ENCODE measurements at regions not wholly inside any gene's neighbourhood (a gene's known extent, or its start where the extent isn't known, plus 50 kb on each side); places are given as distances from the start of the nearest gene placed in this dataset.
A peak's percentile ranks its signal among the peaks of the same experiment; 100 is the strongest.

DNA sequence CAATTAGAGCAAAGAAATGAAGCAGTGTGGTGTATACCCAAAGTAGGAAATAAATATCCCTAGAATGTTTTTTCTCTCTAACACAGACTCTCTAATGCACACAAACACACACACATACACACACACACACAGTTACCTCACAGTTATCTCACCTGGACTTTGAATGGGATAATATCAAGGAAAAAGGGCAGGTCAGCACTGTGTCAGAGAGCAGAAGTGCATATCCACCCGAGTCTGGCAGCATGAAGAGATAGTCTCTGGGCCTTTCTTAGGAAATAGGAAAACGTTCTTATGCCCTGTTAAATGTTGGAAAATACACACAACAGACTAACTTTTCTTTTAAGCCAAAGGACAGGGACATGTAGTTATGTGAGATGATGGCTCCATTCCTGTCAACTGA, 162.0 kb downstream of the COL6A3 start:
- no peak for DNase-seq

GRCh38 chr2:237253046-237253702, 160.8 kb downstream of the COL6A3 start:
- DNase-seq: peak; percentile 33

DNA sequence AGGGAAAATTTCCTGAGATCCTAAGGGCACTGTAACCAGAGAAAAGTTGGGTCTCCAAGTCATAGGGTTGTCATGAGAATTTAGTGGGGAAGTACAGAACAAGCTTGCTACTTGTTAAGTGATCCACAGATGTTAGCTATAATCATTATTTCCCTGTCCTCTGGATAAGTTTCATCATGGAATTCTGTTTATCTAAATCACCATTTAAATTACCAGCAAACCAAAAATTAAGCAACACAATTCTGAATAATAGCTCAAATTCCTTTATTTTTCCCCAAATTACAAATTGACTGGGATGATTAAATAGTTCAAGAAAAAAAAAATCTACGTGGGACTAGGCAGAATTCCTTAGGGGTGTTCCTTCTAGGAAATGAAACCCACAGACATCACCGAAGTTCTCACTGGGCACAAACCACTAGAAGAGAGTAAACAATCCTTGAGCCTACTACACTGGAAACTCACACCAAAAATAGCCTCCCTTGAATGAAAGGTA, 159.5 kb downstream of the COL6A3 start:
- DNase-seq: no peak

DNA sequence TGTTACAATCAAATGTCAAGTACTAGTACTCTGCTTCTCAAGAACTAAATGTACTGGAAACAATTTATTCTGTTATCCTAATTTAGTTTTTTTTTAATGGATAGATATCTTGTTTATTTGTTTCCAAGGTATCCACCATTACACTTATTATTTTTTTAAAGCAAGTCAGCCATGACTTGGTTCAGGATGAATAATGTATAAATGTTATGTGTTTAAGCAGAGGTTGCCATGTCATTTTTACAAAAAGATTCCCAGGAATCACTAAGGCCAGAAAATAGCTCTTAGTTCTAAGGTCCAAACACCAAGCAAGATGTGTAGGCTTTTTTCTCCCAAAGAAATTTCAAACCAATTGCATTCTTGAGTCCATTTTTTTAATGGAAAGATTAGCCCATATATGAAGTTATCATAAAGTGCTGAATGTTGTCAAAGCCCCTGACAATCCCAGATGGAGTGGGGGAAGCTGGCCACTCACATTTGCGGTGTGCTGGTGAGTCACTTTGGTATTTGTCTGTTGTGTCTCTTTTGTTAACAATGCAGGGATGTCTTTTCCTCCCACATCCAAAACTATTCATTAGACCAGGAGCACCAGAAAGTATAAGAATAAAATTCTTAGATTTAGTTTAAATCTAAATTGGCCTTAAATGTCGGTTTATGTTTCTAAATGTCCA, 158.9 kb downstream of the COL6A3 start:
- DNase-seq: no peak

- DNase-seq: no peak
Observed at GRCh38 chr2:237256887-237257286, 157.1 kb downstream of the COL6A3 start.

- DNase-seq: no peak
Observed at GRCh38 chr2:237257471-237257951, 156.5 kb downstream of the COL6A3 start.

GRCh38 chr2:237258116-237258515, 155.8 kb downstream of the COL6A3 start:
- peak; percentile 15 for DNase-seq

DNA sequence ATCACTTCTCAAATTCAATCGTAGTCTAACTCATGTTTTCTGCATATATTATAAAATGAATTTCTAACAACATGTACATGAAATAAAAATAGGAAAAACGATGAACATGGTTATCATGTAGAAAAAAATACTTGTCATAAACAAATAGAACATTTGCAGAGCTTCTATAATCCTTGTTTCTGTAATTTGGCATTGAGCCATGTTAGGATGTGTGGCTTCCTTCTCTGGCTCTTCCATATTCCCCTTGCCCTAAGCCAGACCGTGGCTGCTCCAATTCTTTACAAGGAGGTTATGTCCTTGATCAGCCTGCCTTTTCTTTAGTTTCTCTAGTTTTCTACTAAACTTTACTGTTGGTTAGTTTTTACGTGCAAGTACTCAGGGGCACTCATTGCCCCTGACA, 155.3 kb downstream of the COL6A3 start:
- DNase-seq: no peak

GRCh38 chr2:237259201-237259600, 154.8 kb downstream of the COL6A3 start:
- DNase-seq: no peak

GRCh38 chr2:237260039-237260620, 153.8 kb downstream of the COL6A3 start:
- no peak for DNase-seq

DNA sequence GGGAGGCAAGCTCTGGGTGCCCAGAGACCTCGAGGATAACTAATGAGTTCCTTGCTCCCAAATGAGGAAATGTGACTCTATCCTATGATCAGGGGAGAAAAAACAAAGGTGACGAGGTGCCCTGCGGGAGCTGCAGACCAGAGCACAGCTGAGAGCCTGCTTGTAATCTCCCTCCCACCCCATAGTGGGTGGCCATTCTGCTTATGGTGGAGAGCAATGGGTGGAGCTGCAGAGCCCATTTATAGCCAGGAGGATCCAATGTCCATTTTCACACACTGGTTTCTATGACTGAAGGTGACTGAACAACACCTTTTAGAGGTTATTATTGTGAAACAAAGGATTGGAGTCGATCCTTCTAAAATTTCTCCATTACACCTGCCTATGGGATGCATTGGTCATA, 153.3 kb downstream of the COL6A3 start:
- no peak for DNase-seq

DNA sequence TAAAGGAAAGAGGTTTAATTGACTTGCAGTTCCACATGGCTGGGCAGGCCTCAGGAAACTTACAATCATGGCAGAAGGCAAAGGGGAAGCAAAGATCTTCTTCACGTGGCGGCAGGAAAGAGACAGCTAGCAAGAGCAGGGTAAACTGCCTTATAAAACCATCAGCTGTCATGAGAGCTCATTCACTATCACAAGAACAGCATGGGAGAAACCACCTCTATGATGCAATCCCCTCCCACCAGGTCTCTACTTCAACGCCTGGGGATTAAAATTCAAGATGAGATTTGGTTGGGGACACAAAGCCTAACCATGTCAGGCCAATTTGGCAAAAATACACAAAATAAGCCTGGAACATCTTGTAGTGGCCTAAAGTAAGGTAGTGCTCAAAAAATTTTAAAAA, 152.6 kb downstream of the COL6A3 start:
- DNase-seq: no peak

DNA sequence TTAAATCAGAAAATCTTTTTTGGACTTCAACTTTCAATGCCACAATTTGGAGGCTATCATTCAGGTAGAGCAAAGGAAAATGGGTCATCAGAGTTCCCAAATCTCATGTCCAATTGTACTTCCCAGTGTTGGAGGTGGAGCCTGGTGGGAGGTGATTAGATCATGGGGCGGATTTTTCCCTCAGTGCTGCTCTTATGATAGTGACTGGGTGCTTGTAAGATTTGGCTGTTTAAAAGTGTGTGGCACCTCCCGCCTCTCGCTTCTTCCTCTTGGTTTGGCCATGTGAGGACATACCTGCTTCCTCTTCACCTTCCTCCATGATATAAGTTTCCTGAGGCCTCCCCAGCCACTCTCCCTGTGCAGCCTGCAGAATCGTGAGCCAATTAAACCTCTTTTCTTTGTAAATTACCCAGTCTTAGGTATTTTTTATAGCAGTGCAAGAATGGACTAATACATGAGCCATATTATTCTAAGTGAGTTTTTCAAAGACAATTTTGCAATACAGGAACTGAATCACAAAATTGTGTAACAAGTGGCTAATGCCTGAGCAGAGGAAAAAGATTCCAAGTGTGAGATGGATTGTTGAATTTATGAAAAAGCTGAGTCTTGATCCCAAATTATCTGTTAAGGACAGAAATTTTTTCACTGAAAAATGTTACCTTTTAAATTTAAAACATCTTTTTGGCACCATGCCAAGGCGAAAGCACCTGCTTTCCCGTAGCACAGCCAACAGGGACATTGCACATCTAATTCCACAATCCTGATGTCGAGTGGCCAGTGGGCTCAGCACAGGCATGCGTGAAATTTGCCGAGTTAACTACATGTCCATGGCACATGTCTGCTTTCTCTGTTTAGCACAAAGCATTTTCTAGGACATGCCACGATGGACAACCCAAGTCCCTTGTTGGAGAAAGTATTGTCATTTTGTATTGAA, 150.9 kb downstream of the COL6A3 start:
- DNase-seq: no peak

- no peak for DNase-seq
Observed at GRCh38 chr2:237264480-237265219, 149.3 kb downstream of the COL6A3 start.

- no peak for DNase-seq
Observed at GRCh38 chr2:237268004-237268708, 145.8 kb downstream of the COL6A3 start.

DNA sequence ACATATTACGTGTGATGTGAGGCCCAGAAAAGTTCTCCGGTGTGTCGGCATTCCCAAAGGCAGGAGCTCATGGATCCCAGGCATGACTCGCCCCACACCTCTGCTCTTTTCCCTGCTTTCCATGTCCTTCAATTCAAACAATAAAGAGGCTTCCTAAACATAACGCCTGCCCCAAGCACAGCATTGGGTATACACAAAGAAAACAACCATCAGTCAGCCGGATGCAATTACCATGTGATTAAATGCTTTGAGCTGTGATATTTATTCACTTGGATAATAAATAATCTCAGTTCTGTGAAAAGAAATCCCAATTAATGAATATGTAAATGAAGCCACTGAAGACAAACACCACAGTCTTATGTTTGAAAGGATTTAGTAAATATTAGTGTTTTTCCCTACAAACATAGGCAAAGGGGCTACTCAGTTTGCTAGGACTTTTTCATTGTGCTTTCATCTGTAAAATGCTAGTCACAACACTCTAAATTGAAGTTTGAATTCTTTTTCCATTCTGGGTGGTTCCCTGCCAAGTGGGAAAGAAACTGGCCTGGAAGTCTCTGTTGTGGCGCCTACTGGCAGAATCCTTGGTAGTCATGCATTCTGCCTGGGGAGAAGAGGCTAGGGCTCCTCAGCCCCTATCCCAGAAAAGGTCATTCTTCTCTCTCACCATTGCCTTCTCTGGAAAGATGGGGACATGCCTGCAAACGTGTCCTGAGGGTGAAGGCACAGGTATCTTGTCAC, 144.7 kb downstream of the COL6A3 start:
- no peak for DNase-seq

DNA sequence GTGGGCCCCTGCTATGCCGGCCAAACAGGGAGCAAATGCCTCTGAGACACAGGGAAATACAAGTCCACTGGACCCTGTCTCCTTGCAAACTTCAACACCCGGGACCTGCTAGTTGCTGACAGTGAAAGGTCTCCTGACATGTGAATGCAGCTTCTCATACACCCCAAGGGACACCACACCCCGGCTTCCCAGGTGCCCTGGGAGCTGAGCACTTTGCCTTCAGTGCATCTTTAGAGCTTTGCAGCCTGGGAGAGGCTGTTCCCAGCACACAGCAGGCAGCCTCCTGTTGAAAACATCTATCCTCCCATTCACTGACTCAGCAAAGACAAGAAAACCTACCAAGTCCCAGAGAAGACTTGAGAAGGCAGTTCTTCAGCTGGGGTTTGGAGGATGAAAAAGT, 143.4 kb downstream of the COL6A3 start:
- DNase-seq: no peak

DNA sequence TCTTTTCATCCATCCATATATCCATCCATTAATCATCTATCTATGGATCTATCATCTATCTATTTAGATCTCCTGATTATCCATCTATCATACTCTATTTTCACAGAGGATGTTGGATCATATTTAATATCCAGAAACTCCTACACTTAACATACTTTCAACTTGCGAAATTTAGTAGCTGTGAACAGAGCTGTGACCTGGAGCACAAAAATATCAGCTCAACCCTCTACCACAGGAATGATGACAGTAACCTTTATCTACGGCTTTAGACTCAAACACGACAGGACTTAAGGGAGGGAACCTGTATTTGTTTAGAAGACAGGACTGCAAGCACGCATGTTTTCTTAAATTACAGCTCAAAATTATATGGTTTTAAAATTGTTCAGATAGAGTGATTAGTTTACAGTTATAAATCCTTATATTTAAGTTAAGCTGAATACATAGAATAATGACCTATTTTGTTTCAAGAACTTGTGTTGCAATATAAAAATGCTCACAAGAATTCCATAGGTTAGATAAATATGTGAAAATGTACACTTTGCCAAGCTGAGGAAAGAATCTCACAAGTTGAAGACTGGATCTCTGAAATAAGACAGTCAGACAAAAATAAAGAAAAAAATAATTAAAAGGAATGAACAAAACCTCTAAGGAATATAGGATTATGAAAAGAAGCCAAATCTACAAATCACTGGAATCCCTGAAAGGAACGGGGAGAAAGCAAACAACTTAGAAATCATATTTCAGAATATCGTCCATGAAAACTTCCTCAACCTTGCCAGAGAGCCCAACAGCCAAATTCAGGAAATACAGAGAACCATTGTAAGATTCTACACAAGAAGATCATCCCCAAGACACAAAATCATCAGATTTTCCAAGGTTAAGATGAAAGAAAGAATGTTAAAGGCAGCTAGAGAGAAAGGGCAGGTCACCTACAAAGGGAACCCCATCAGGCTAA, 142.0 kb downstream of the COL6A3 start:
- DNase-seq: no peak
